ENCODE measurements at regions not wholly inside any gene's neighbourhood (a gene's known extent, or its start where the extent isn't known, plus 50 kb on each side); places are given as distances from the start of the nearest gene placed in this dataset.
A peak's percentile ranks its signal among the peaks of the same experiment; 100 is the strongest.
"Not testable (repeated sequence)": the region's sequence is repeated elsewhere in the genome, so short reads cannot be mapped to it uniquely, and the experiment has no call there.

GRCh38 chr3:196147116-196147515 lies 64.1 kb downstream of the ZDHHC19 start:
- Mint-ChIP-seq H3K9me3 (no peaks in the 10 kb centered on the region), H3K4me3 (no peak overlapping the region), H3K27me3 (no peaks in the 10 kb centered on the region), H3K36me3 (ENCODE audit: insufficient read depth) (peaks cover 2% of the 10 kb centered on the region), H3K4me1 (peaks cover 22% of the 10 kb centered on the region), H3K27ac (ENCODE audit: low read depth) (no peak overlapping the region)
- no peak for DNase-seq (ENCODE audit: low spot score in 2 of 2)
- no peak for ATAC-seq (replicated peaks; ENCODE audit: extremely low read depth, poor library complexity, severe bottlenecking)

- no peak for DNase-seq (ENCODE audit: low spot score in 2 of 2)
- peak overlapping the region; percentile 99 for H3K27ac Mint-ChIP-seq (ENCODE audit: low read depth)
- peaks cover 2% of the 10 kb centered on the region for H3K36me3 Mint-ChIP-seq (ENCODE audit: insufficient read depth)
- H3K4me3 Mint-ChIP-seq: no peak overlapping the region
- no peaks in the 10 kb centered on the region for H3K27me3 Mint-ChIP-seq
- no peaks in the 10 kb centered on the region for H3K9me3 Mint-ChIP-seq
- ATAC-seq (replicated peaks; ENCODE audit: extremely low read depth, poor library complexity, severe bottlenecking): no peak
- peaks cover 30% of the 10 kb centered on the region for H3K4me1 Mint-ChIP-seq
Measured at GRCh38 chr3:196145468-196146262, 63.8 kb upstream of the TFRC start.

GRCh38 chr3:196144383-196145105 lies 62.7 kb upstream of the TFRC start:
- H3K9me3 Mint-ChIP-seq: no peaks in the 10 kb centered on the region
- peak overlapping the region; percentile 72 for H3K4me3 Mint-ChIP-seq
- H3K27me3 Mint-ChIP-seq: no peaks in the 10 kb centered on the region
- ATAC-seq (replicated peaks; ENCODE audit: extremely low read depth, poor library complexity, severe bottlenecking) (peak; percentile 99), DNase-seq (ENCODE audit: low spot score in 2 of 2) (peak in 1 of 2 donors; percentile 51)
- H3K36me3 Mint-ChIP-seq (ENCODE audit: insufficient read depth): peaks cover 2% of the 10 kb centered on the region
- peak overlapping the region; percentile 99 for H3K27ac Mint-ChIP-seq (ENCODE audit: low read depth)
- H3K4me1 Mint-ChIP-seq: peaks cover 30% of the 10 kb centered on the region

GRCh38 chr3:196143708-196144382 lies 62.0 kb upstream of the TFRC start:
- ATAC-seq (replicated peaks; ENCODE audit: extremely low read depth, poor library complexity, severe bottlenecking): no peak
- no peaks in the 10 kb centered on the region for H3K9me3 Mint-ChIP-seq
- DNase-seq (ENCODE audit: low spot score in 2 of 2): no peak
- H3K36me3 Mint-ChIP-seq (ENCODE audit: insufficient read depth): peaks cover 2% of the 10 kb centered on the region
- no peaks in the 10 kb centered on the region for H3K27me3 Mint-ChIP-seq
- H3K27ac Mint-ChIP-seq (ENCODE audit: low read depth): peak overlapping the region; percentile 99
- peaks cover 30% of the 10 kb centered on the region for H3K4me1 Mint-ChIP-seq
- H3K4me3 Mint-ChIP-seq: peak overlapping the region; percentile 72

- peak overlapping the region; percentile 38 for H3K4me3 Mint-ChIP-seq
- H3K27me3 Mint-ChIP-seq: no peaks in the 10 kb centered on the region
- ATAC-seq (replicated peaks; ENCODE audit: extremely low read depth, poor library complexity, severe bottlenecking) (no peak), DNase-seq (ENCODE audit: low spot score in 2 of 2) (no peak)
- peaks cover 30% of the 10 kb centered on the region for H3K4me1 Mint-ChIP-seq
- H3K27ac Mint-ChIP-seq (ENCODE audit: low read depth): peak overlapping the region; percentile 89
- no peaks in the 10 kb centered on the region for H3K9me3 Mint-ChIP-seq
- peaks cover 2% of the 10 kb centered on the region for H3K36me3 Mint-ChIP-seq (ENCODE audit: insufficient read depth)
Measured at GRCh38 chr3:196142202-196142956, 60.5 kb upstream of the TFRC start.

- DNase-seq (ENCODE audit: low spot score in 2 of 2) (no peak), ATAC-seq (replicated peaks; ENCODE audit: extremely low read depth, poor library complexity, severe bottlenecking) (no peak)
- peaks cover 2% of the 10 kb centered on the region for H3K36me3 Mint-ChIP-seq (ENCODE audit: insufficient read depth)
- H3K27me3 Mint-ChIP-seq: no peaks in the 10 kb centered on the region
- H3K4me3 Mint-ChIP-seq: peak overlapping the region; percentile 36
- peak overlapping the region; percentile 89 for H3K27ac Mint-ChIP-seq (ENCODE audit: low read depth)
- peaks cover 30% of the 10 kb centered on the region for H3K4me1 Mint-ChIP-seq
- no peaks in the 10 kb centered on the region for H3K9me3 Mint-ChIP-seq
Measured at GRCh38 chr3:196141866-196142201, 59.9 kb upstream of the TFRC start.

- Mint-ChIP-seq H3K4me3 (peak overlapping the region; percentile 36), H3K4me1 (peaks cover 30% of the 10 kb centered on the region), H3K9me3 (no peaks in the 10 kb centered on the region), H3K27ac (ENCODE audit: low read depth) (peak overlapping the region; percentile 89), H3K36me3 (ENCODE audit: insufficient read depth) (peaks cover 2% of the 10 kb centered on the region), H3K27me3 (no peaks in the 10 kb centered on the region)
- DNase-seq (ENCODE audit: low spot score in 2 of 2) (no peak), ATAC-seq (replicated peaks; ENCODE audit: extremely low read depth, poor library complexity, severe bottlenecking) (no peak)
Measured at GRCh38 chr3:196141052-196141865, 59.4 kb upstream of the TFRC start.

- Mint-ChIP-seq H3K36me3 (ENCODE audit: insufficient read depth) (peaks cover 2% of the 10 kb centered on the region), H3K27me3 (no peaks in the 10 kb centered on the region), H3K4me3 (no peak overlapping the region), H3K27ac (ENCODE audit: low read depth) (no peak overlapping the region), H3K4me1 (peaks cover 30% of the 10 kb centered on the region), H3K9me3 (no peaks in the 10 kb centered on the region)
- no peak for DNase-seq (ENCODE audit: low spot score in 2 of 2)
- no peak for ATAC-seq (replicated peaks; ENCODE audit: extremely low read depth, poor library complexity, severe bottlenecking)
Measured at GRCh38 chr3:196140224-196140623, 58.3 kb upstream of the TFRC start.

- no peak for ATAC-seq (replicated peaks; ENCODE audit: extremely low read depth, poor library complexity, severe bottlenecking)
- Mint-ChIP-seq H3K9me3 (no peaks in the 10 kb centered on the region), H3K4me1 (peaks cover 24% of the 10 kb centered on the region)
Measured at GRCh38 chr3:196139281-196139680, 57.4 kb upstream of the TFRC start.

GRCh38 chr3:196138482-196139254 lies 56.8 kb upstream of the TFRC start:
- H3K27ac Mint-ChIP-seq (ENCODE audit: low read depth): no peak overlapping the region

More at GRCh38 chr3:196139281-196139680, 57.4 kb upstream of the TFRC start:
- Mint-ChIP-seq H3K4me3 (no peak overlapping the region), H3K27me3 (no peaks in the 10 kb centered on the region), H3K27ac (ENCODE audit: low read depth) (no peak overlapping the region), H3K36me3 (ENCODE audit: insufficient read depth) (peaks cover under 1% of the 10 kb centered on the region)
- DNase-seq (ENCODE audit: low spot score in 2 of 2): no peak

GRCh38 chr3:196136640-196136989 lies 54.7 kb upstream of the TFRC start:
- H3K9me3 Mint-ChIP-seq; H3K4me1 Mint-ChIP-seq; H3K27me3 Mint-ChIP-seq; ATAC-seq (replicated peaks; ENCODE audit: extremely low read depth, poor library complexity, severe bottlenecking); H3K36me3 Mint-ChIP-seq (ENCODE audit: insufficient read depth); DNase-seq (ENCODE audit: low spot score in 2 of 2); H3K4me3 Mint-ChIP-seq: not testable (repeated sequence)
- H3K27ac Mint-ChIP-seq (ENCODE audit: low read depth): peak overlapping the region; percentile 25

More at GRCh38 chr3:196138482-196139254, 56.8 kb upstream of the TFRC start:
- H3K27me3 Mint-ChIP-seq: no peaks in the 10 kb centered on the region
- no peak overlapping the region for H3K4me3 Mint-ChIP-seq
- no peaks in the 10 kb centered on the region for H3K36me3 Mint-ChIP-seq (ENCODE audit: insufficient read depth)
- no peak for ATAC-seq (replicated peaks; ENCODE audit: extremely low read depth, poor library complexity, severe bottlenecking)
- peaks cover 18% of the 10 kb centered on the region for H3K4me1 Mint-ChIP-seq
- DNase-seq (ENCODE audit: low spot score in 2 of 2): no peak
- H3K9me3 Mint-ChIP-seq: no peaks in the 10 kb centered on the region
